ENCODE measurements at regions not wholly inside any gene's neighbourhood (a gene's known extent, or its start where the extent isn't known, plus 50 kb on each side); places are given as distances from the start of the nearest gene placed in this dataset.
A peak's percentile ranks its signal among the peaks of the same experiment; 100 is the strongest.

GRCh38 chr1:171431994-171432393 is 53.3 kb upstream of the PRRC2C start:
- no peak for DNase-seq
- Mint-ChIP-seq H3K36me3 (ENCODE audit: low read depth) (no peaks in the 10 kb centered on the region), H3K27me3 (ENCODE audit: low read depth, poor library complexity) (no peaks in the 10 kb centered on the region), H3K4me3 (no peak overlapping the region), H3K9me3 (peaks cover 18% of the 10 kb centered on the region), H3K27ac (no peak overlapping the region), H3K4me1 (peaks cover 28% of the 10 kb centered on the region)
- no peak for TF ChIP-seq CTCF (IDR thresholded peaks at IDR 0.05)

DNA sequence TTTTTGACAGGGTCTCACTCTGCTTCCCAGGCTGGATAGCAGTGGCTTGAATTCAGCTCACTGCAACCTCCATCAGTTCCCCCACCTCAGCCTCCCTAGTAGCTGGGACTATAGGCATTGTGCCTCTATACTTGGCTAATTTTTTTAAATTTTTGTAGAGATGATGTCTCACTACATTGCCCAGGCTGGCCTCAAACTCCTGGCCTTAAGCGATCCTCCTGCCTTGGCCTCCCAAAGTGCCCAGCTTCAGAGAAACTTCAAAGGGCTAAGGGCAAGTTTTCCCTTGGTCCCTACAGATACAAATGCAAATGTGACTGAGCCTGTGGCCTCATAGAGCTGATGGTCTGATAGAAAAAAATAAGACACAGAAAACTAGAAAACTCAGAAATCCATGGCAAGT is 52.9 kb upstream of the PRRC2C start:
- Mint-ChIP-seq H3K4me3 (no peak overlapping the region), H3K4me1 (peaks cover 28% of the 10 kb centered on the region), H3K36me3 (ENCODE audit: low read depth) (no peaks in the 10 kb centered on the region), H3K9me3 (peaks cover 14% of the 10 kb centered on the region), H3K27me3 (ENCODE audit: low read depth, poor library complexity) (no peaks in the 10 kb centered on the region), H3K27ac (no peak overlapping the region)
- TF ChIP-seq CTCF (IDR thresholded peaks at IDR 0.05), result no peak
- DNase-seq, result no peak

GRCh38 chr1:171433451-171433850 is 51.9 kb upstream of the PRRC2C start:
- Mint-ChIP-seq H3K9me3 (peaks cover 10% of the 10 kb centered on the region), H3K4me1 (peaks cover 28% of the 10 kb centered on the region), H3K4me3 (no peak overlapping the region), H3K36me3 (ENCODE audit: low read depth) (no peaks in the 10 kb centered on the region), H3K27me3 (ENCODE audit: low read depth, poor library complexity) (no peaks in the 10 kb centered on the region), H3K27ac (no peak overlapping the region)
- no peak for DNase-seq
- no peak for TF ChIP-seq CTCF (IDR thresholded peaks at IDR 0.05)

- no peak for DNase-seq
- H3K4me1 Mint-ChIP-seq, result peaks cover 18% of the 10 kb centered on the region
- H3K27ac Mint-ChIP-seq, result peak overlapping the region; percentile 7
- no peak for TF ChIP-seq CTCF (IDR thresholded peaks at IDR 0.05)
- H3K36me3 Mint-ChIP-seq (ENCODE audit: low read depth), result no peaks in the 10 kb centered on the region
- no peak overlapping the region for H3K4me3 Mint-ChIP-seq
- H3K27me3 Mint-ChIP-seq (ENCODE audit: low read depth, poor library complexity), result no peaks in the 10 kb centered on the region
- H3K9me3 Mint-ChIP-seq, result peaks cover 5% of the 10 kb centered on the region
These were observed 50.5 kb upstream of the PRRC2C start for GRCh38 chr1:171434717-171435346.
